OCI-LY7 (cell line): ENCODE measurements at regions not wholly inside any gene's neighbourhood (a gene's known extent, or its start where the extent isn't known, plus 50 kb on each side); places are given as distances from the start of the nearest gene placed in this dataset.

ENCODE experiments used
- EZH2phosphoT487 ChIP-seq: fragments of 200-600 bp; sonication (generic); IDR thresholded peaks from 2 replicates; pipeline ENCODE4 v1.6.1; 2018; ENCODE audit warnings: low read depth, borderline replicate concordance, mild to moderate bottlenecking, mixed run types, antibody characterized with exemption, low read length, moderate library complexity, mixed read lengths
- TF ChIP-seq, protein P1 (sequence below): fragments of 200-600 bp; sonication (generic); conservative IDR thresholded peaks from 2 replicates; pipeline ENCODE4 v1.5.1; 2014; ENCODE audit warnings: mild to moderate bottlenecking, antibody characterized with exemption, low read length, moderate library complexity, mixed read lengths

DNA sequence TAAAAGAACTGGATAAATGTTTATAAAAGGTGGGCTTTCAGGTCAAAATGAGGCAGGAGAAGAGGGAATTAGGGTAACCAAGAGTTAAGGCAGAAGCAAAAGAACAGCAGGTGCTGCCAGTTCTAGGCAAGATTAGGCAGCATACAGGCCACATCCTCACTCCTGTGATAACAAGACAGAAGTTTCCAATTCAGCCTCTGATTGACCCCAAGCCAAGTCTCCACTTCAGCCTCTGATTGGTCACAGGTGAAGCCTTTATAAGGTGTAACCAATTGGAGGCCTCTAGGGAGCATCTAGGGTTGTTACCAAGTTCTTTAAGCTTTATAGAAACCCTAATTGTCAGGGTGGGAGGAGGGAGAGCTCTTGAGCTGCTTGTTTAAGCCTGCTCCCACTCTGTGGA is 160.8 kb downstream of the MATN1 start:
- TF ChIP-seq, protein P1, sequence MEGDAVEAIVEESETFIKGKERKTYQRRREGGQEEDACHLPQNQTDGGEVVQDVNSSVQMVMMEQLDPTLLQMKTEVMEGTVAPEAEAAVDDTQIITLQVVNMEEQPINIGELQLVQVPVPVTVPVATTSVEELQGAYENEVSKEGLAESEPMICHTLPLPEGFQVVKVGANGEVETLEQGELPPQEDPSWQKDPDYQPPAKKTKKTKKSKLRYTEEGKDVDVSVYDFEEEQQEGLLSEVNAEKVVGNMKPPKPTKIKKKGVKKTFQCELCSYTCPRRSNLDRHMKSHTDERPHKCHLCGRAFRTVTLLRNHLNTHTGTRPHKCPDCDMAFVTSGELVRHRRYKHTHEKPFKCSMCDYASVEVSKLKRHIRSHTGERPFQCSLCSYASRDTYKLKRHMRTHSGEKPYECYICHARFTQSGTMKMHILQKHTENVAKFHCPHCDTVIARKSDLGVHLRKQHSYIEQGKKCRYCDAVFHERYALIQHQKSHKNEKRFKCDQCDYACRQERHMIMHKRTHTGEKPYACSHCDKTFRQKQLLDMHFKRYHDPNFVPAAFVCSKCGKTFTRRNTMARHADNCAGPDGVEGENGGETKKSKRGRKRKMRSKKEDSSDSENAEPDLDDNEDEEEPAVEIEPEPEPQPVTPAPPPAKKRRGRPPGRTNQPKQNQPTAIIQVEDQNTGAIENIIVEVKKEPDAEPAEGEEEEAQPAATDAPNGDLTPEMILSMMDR: no peak
- TF ChIP-seq EZH2phosphoT487: no peak
